ENCODE measurements at regions not wholly inside any gene's neighbourhood (a gene's known extent, or its start where the extent isn't known, plus 50 kb on each side); places are given as distances from the start of the nearest gene placed in this dataset.

DNA sequence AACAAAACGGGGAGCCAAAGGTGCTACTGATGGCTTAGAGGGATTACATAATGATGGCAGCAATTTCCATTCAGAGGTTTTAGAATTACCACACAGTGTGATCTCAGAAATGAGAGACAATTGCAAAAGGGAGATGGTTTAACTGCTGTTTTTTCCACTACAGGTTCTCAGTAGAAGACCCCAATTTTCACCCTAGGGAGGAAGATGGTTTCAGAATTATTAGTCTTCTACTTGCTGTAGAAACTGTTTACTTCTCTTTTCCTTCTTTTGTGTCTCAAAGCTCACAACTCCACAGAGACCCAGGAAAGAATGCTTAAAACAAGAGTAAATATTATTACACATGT lies 226.5 kb downstream of the INHBA start:
- no peak for TF ChIP-seq JUND (IDR thresholded peaks at IDR 0.05)
- no peak for TF ChIP-seq SP1 (IDR thresholded peaks at IDR 0.05)

Measured in liver (tissue), 2 donors.